Activated CD4-positive, alpha-beta T cell treated with anti-CD3 and anti-CD28 coated beads for 24 hours (primary cell): ENCODE measurements at regions not wholly inside any gene's neighbourhood (a gene's known extent, or its start where the extent isn't known, plus 50 kb on each side); places are given as distances from the start of the nearest gene placed in this dataset.
"Not testable (repeated sequence)": the region's sequence is repeated elsewhere in the genome, so short reads cannot be mapped to it uniquely, and the experiment has no call there.

Experiments
- DNase-seq, 2 donors: peaks; one replicate each; pipeline ENCODE4 v3.0.0-alpha.2; 2020; ENCODE audit warnings: low read depth in 2 of 2

DNA sequence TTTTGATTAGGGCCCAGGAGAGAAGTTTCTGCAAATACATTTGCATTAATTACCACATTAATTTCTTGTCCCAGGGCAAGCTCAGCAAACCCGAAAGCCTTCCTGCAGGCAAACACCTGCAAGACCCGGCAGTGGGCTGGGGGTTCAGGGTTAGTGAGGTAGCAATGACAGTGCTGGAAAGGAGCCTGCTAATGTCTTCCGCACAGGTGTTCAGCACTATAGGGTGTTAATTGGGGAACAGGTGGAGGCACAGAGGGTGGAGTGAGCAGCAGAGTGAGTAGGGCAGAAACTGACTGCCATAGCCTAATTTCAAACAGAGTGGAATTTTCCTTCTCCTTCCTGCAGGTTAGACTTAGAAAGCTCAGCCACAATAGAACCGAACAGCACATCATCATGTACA lies 50.9 kb upstream of the UBASH3B start:
- no peak for DNase-seq

- DNase-seq: no peak
Observed at GRCh38 chr11:122601141-122602125, 54.1 kb upstream of the UBASH3B start.

- DNase-seq: no peak
Observed at GRCh38 chr11:122600290-122600689, 55.2 kb upstream of the UBASH3B start.

DNA sequence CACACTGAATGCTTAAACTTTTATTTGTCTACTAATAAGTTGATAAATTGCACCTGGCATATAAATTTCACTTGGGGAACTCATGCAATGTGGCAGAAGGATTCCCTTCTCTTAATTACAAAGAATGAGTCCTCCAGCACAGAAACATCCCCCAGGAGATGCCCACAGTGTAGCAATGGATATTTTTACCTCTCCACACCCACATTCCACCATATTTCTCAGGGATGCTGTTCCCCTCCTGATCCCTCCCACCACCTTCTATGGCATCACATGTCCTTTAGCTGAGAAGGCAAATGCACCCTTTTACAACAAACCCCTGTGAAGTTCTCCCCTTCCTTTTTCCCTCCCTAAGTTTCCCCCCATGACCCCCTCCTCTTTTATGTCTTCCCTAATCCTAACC lies 56.1 kb upstream of the UBASH3B start:
- no peak for DNase-seq

DNA sequence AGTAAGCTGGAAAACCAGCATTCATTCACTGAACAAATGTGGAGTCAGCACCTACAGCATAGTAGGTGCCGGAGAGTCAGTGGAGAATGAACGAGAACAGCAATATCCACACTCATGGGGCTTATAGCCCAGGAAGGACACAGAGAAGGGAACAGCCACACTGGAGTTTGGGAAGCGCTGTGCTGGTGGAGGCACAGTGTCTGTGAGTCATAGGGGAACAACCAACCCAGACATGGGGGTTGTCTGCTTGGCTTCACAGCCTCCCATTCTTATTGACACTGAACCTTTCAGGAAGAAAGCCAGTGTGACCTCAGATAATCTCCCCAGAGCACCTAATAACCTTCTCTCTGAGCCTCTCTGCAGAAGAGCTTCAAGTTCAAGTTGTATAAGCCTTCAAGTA lies 56.6 kb upstream of the UBASH3B start:
- no peak for DNase-seq

DNA sequence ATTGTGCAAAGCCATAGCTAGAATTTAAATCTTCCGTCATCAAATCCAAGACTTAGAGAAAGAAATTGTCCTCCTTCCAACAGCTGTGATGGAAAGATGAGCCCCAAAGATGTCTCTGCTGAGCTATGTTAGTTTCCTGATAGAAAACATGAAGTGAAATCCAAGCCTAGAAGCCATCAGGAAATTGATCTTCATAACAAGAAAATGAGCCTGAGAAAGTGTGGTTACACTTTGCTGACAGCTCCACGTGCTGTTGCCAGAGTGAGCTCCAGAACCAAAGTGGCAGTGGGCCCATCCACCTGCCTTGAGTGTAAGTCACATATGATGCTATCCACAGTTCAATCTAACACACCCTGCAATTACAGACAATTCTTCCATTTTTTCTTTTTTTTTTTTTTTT lies 58.0 kb upstream of the UBASH3B start:
- DNase-seq: no peak

GRCh38 chr11:122594986-122595645 lies 60.4 kb upstream of the UBASH3B start:
- no peak for DNase-seq

GRCh38 chr11:122593473-122594420 lies 61.8 kb upstream of the UBASH3B start:
- DNase-seq: no peak

DNA sequence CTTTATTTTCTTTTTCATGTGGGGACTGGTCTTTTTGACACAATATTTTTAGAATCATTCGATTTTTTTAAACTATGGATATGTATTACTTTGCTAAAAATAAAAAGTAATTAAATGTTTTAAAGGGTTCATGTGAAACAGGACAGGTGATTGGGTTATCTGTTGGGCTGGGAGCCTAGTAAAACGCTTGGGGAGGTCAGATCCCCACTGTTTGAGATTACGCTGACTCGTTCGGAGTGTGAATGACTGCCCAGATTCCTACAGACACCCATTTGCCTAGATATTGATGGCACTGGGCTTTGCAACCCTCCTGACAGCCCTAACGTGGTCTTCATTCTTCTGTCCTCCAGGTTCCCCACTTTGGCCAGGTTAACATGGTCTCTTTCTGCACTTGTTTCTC lies 62.9 kb upstream of the UBASH3B start:
- DNase-seq: no peak

- no peak for DNase-seq
Observed at GRCh38 chr11:122584670-122585069, 70.9 kb upstream of the UBASH3B start.

GRCh38 chr11:122580071-122580470 lies 75.5 kb upstream of the UBASH3B start:
- DNase-seq: not testable (repeated sequence)

GRCh38 chr11:122578171-122578825 lies 77.2 kb upstream of the UBASH3B start:
- no peak for DNase-seq

DNA sequence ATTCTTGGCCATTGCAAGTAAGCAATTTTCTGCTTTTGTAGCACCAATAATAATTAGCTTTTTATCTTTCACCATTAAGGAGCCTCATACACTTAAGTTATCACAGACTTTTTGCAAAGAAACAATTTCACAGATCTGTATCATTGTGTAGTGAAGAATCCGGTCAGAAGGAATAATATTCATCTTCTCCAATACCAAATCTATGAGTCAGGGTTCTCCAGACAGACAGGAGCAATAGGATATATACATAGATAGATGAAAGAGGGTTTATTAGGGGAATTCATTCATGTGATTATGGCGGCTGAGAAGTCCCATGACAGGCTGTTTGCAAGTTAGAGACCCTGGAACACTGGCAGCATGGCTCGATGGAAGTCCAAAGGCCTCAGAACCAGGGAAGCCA lies 82.9 kb upstream of the UBASH3B start:
- no peak for DNase-seq

- no peak for DNase-seq
Observed at GRCh38 chr11:122563761-122564160, 91.8 kb upstream of the UBASH3B start.

DNA sequence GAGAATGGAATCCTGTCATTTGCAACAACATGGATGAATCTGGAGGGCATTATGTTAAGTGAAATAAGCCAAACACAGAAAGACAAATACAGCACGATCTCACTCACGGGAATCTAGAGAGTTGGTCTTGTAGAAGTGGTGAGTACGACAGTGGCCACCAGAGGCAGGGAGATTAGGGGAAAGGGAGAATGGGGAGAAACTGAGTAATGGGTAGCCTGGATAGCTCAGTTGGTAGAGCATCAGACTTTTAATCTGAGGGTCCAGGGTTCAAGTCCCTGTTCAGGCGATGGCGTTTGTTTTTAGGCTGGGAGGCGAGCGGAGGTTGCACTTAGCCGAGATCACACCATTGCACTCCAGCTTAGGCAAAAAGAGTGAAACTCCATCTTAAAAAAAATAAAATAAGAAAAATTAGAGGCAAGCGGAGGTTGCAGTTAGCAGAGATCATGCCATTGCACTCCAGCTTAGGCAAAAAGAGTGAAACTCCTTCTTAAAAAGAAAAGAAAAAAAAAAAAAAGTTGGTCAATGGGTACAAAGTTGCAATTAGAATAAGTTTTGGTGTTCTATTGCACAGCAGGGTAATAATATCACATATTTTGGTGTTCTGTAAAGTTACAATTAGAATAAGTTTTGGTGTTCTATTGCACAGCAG lies 95.7 kb upstream of the UBASH3B start:
- DNase-seq: no peak

DNA sequence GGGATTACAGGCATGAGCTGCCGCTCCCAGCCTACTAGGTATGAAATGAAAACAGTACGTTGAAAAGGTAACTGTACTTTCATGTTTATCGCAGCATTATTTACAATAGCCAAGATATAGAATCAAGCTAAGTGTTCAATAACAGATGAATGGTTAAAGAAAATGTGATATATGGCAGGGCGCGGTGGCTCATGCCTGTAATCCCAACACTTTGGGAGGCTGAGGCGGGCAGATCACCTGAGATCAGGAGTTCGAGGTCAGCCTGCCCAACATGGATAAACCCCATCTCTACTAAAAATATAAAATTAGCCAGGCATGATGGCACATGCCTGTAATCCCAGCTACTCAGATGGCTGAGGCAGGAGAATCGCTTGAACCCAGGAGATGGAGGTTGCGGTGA lies 96.3 kb upstream of the UBASH3B start:
- not testable (repeated sequence) for DNase-seq

GRCh38 chr11:122557163-122557562 lies 98.4 kb upstream of the UBASH3B start:
- not testable (repeated sequence) for DNase-seq

GRCh38 chr11:122556605-122557004 lies 98.9 kb upstream of the UBASH3B start:
- DNase-seq: no peak

DNA sequence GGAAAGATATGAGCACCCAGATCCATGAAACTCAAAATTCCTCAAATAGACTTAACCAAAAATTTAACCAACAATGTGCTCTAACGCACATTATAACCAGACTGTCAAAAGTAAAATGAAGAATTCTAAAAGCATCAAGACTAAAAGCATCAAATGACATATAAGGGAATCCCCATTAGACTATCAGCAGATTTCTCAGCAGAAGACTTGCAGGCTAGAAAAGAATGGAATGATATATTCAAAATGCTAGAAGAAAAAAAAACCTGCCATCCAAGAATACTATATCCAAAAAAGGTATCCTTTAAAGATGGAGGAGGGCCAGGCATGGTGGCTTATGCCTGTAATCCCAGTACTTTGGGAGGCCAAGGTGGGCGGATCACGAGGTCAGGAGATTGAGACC lies 117.5 kb upstream of the UBASH3B start:
- DNase-seq: no peak

GRCh38 chr11:122524898-122525297 lies 130.6 kb upstream of the UBASH3B start:
- DNase-seq: no peak
